SH-SY5Y (cell line): ENCODE measurements at regions not wholly inside any gene's neighbourhood (a gene's known extent, or its start where the extent isn't known, plus 50 kb on each side); places are given as distances from the start of the nearest gene placed in this dataset.

ENCODE experiments used
- GATA2 ChIP-seq: IDR thresholded peaks from 2 replicates; pipeline ENCODE4 v1.6.1; 2011; ENCODE audit warnings: mild to moderate bottlenecking, low read depth, low read length
- GATA3 ChIP-seq: IDR thresholded peaks from 2 replicates; pipeline ENCODE4 v1.6.1; 2011; ENCODE audit warnings: low read depth, mild to moderate bottlenecking, low read length, moderate library complexity

- TF ChIP-seq GATA2 (no peak), GATA3 (no peak)
These were observed 124.2 kb upstream of the GAS1 start for GRCh38 chr9:87071473-87071872.

- TF ChIP-seq GATA2 (no peak), GATA3 (no peak)
These were observed 126.4 kb upstream of the GAS1 start for GRCh38 chr9:87073692-87074091.

- no peak for TF ChIP-seq GATA2
- TF ChIP-seq GATA3 = no peak
These were observed 128.2 kb upstream of the GAS1 start for GRCh38 chr9:87075537-87075936.

GRCh38 chr9:87076825-87077224 lies 129.5 kb upstream of the GAS1 start:
- TF ChIP-seq GATA2 = no peak
- TF ChIP-seq GATA3 = no peak

GRCh38 chr9:87077986-87078385 lies 130.7 kb upstream of the GAS1 start:
- no peak for TF ChIP-seq GATA2
- no peak for TF ChIP-seq GATA3

GRCh38 chr9:87080512-87081264 lies 133.4 kb upstream of the GAS1 start:
- TF ChIP-seq GATA3 (peak; percentile 83), GATA2 (peak; percentile 80)

- TF ChIP-seq GATA3 = no peak
- no peak for TF ChIP-seq GATA2
These were observed 134.2 kb upstream of the GAS1 start for GRCh38 chr9:87081503-87081902.

GRCh38 chr9:87083986-87084385 lies 136.7 kb upstream of the GAS1 start:
- no peak for TF ChIP-seq GATA2
- TF ChIP-seq GATA3 = no peak

- TF ChIP-seq GATA3 (no peak), GATA2 (no peak)
These were observed 137.1 kb upstream of the GAS1 start for GRCh38 chr9:87084407-87084806.

- TF ChIP-seq GATA2 = no peak
- no peak for TF ChIP-seq GATA3
These were observed 137.8 kb upstream of the GAS1 start for GRCh38 chr9:87085073-87085472.

- no peak for TF ChIP-seq GATA2
- no peak for TF ChIP-seq GATA3
These were observed 138.2 kb upstream of the GAS1 start for GRCh38 chr9:87085521-87085920.

- TF ChIP-seq GATA2 = no peak
- no peak for TF ChIP-seq GATA3
These were observed 139.0 kb upstream of the GAS1 start for GRCh38 chr9:87086221-87086818.

- TF ChIP-seq GATA3 = no peak
- TF ChIP-seq GATA2 = no peak
These were observed 139.9 kb upstream of the GAS1 start for GRCh38 chr9:87087197-87087596.

- TF ChIP-seq GATA3 (no peak), GATA2 (no peak)
These were observed 140.9 kb upstream of the GAS1 start for GRCh38 chr9:87088192-87088591.
